Adipocyte (in vitro differentiated cells): ENCODE measurements at regions not wholly inside any gene's neighbourhood (a gene's known extent, or its start where the extent isn't known, plus 50 kb on each side); places are given as distances from the start of the nearest gene placed in this dataset.
"Not testable (repeated sequence)": the region's sequence is repeated elsewhere in the genome, so short reads cannot be mapped to it uniquely, and the experiment has no call there.

ENCODE experiments used
- DNase-seq: peaks from one replicate; pipeline ENCODE4 v3.0.0-alpha.2; 2015; ENCODE audit warnings: low read depth
- H3K27me3 ChIP-seq: replicated peaks from 2 replicates; pipeline ENCODE4 v1.7.0; 2013; ENCODE audit warnings: mild to moderate bottlenecking, low read length, moderate library complexity; ENCODE audit not compliant: control insufficient read depth, insufficient read depth
- H3K36me3 ChIP-seq: 2 replicates; pipeline ENCODE4 v1.7.0; 2013; ENCODE audit warnings: low read length, mild to moderate bottlenecking, moderate library complexity; ENCODE audit not compliant: control insufficient read depth, insufficient read depth, severe bottlenecking
- H3K4me1 ChIP-seq: 2 replicates; pipeline ENCODE4 v1.7.0; 2013; ENCODE audit warnings: mild to moderate bottlenecking, low read length, moderate library complexity; ENCODE audit not compliant: control insufficient read depth, insufficient read depth
- H3K4me3 ChIP-seq: 2 replicates; pipeline ENCODE4 v1.7.0; 2013; ENCODE audit warnings: mild to moderate bottlenecking, low read length, moderate library complexity
- H3K9ac ChIP-seq: 2 replicates; pipeline ENCODE4 v1.7.0; 2013; ENCODE audit warnings: mild to moderate bottlenecking, low read length, moderate library complexity
- H3K9me3 ChIP-seq: 2 replicates; pipeline ENCODE4 v1.7.0; 2013; ENCODE audit warnings: mild to moderate bottlenecking, low read length, moderate library complexity; ENCODE audit not compliant: control insufficient read depth

DNA sequence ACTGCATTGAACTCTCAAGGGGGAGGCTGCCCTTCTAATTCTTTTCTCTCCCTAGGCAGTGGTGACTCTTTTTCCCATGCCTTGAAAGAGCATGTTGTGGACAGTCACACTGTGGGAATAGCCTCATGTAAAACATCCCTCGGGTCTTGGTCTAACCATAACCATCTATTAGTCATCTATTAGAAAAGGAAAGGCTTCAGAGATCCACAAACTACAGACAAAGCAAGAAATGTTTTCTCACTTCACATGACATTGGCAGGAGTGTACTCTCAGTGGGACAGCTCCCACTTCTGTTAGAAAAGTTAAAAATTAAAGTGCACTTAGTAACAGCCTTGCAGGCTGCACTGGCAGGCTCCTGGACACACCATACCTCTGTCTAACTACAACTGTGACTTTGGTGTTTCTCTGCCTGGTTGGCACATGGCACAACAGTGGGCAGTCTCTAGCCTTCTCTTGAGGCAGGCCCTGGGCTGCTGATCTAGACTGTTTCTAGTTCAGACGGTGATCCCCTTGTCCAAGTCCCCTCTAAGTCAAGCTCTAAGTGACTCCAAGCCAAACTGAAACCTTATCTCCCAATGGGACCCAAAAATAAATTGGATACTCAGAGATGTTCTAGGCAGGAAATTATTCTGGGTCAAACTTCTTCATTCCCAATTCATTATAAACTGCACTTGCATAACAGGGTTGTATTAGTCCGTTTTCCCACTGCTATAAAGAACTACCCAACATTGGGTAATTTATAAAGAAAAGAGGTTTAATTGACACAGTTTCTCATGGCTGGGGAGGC, 57.9 kb upstream of the ITGB1 start:
- Histone ChIP-seq H3K9ac (no peak overlapping the region), H3K36me3 (no peaks in the 10 kb centered on the region), H3K4me3 (no peak overlapping the region), H3K4me1 (peaks cover 15% of the 10 kb centered on the region), H3K27me3 (no peaks in the 10 kb centered on the region), H3K9me3 (no peaks in the 10 kb centered on the region)
- no peak for DNase-seq

DNA sequence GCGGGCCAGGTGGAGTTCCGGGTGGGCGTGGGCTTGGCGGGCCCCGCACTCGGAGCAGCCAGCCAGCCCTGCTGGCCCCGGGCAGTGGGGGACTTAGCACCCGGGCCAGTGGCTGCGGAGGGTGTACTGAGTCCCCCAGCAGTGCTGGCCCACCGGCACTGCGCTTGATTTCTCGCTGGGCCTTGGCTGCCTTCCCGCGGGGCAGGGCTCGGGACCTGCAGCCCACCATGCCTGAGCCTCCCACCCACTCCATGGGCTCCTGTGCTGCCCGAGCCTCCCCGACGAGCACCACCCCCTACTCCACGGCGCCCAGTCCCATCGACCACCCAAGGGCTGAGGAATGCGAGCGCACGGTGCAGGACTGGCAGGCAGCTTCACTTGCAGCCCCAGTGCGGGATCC, 55.3 kb upstream of the ITGB1 start:
- peaks cover 38% of the 10 kb centered on the region for H3K4me1 ChIP-seq
- not testable (repeated sequence) for H3K27me3 ChIP-seq, H3K9ac ChIP-seq, DNase-seq, H3K36me3 ChIP-seq, H3K4me3 ChIP-seq, H3K9me3 ChIP-seq

DNA sequence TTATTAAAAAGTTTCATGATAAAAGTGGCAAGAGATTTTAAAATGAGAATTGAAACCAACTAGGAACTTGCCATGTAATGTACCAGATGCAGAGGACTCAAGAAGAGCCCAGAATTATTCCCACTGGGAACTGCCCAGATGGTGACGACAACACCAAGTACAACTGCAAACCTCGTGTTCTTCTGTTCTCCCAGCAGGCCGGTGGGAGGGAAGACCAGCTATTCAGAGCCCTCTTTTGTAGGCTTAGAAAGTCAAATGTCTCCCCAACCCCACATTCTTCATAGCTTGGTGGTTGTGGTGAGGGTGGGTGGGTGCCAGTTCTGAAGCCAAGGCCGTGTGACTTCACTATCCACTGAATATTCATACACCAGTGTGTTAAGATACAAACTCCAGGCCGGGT, 54.3 kb upstream of the ITGB1 start:
- no peak overlapping the region for H3K4me3 ChIP-seq
- peaks cover 40% of the 10 kb centered on the region for H3K4me1 ChIP-seq
- H3K9me3 ChIP-seq, result no peaks in the 10 kb centered on the region
- no peaks in the 10 kb centered on the region for H3K36me3 ChIP-seq
- no peak for DNase-seq
- no peaks in the 10 kb centered on the region for H3K27me3 ChIP-seq
- H3K9ac ChIP-seq, result no peak overlapping the region

DNA sequence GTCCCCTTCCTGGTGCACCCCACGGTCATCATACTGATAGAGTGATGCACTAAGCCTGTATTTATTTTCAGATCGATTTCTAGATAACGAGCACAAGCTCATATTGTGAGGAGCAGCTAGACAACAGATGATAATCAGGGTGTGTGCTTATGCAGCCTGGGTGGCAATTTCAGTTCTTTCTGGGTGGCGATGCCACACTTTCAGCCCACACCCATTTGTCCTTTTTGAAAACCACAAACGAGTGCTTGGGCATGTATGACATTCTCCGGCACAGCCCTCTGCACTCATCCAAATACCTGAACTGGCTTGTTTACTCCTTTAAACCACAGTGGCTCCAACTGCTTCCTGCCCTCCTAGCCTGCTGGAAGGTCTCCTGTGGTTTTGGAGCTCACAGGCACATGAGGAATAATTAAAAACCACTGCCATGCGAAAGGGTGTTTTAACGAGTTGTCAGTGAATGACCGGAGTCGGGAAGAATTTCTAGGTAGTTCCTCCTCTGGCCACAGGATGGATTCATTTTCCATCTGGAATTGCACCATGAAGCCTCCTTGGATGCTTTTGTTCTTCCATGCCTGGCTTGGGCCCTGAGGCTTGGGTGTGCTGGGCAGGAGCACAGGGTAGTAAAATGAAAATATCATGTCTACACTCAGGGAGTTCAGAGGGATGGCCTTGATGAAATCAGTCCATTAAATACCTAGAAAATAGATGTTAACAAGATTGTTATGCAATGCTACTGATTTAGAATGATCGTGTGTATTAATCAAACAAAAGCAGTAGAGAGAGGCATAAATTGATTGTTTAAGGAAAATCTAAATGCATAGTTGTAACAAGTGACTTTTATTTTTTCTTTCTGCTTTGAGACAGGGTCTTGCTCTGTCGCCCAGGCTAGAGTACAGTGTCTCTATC, 52.4 kb upstream of the ITGB1 start:
- Histone ChIP-seq H3K9ac (peak overlapping the region; percentile 4), H3K4me3 (no peak overlapping the region), H3K4me1 (peaks cover 36% of the 10 kb centered on the region), H3K36me3 (no peaks in the 10 kb centered on the region), H3K27me3 (no peaks in the 10 kb centered on the region), H3K9me3 (no peaks in the 10 kb centered on the region)
- DNase-seq, result peak; percentile 83

DNA sequence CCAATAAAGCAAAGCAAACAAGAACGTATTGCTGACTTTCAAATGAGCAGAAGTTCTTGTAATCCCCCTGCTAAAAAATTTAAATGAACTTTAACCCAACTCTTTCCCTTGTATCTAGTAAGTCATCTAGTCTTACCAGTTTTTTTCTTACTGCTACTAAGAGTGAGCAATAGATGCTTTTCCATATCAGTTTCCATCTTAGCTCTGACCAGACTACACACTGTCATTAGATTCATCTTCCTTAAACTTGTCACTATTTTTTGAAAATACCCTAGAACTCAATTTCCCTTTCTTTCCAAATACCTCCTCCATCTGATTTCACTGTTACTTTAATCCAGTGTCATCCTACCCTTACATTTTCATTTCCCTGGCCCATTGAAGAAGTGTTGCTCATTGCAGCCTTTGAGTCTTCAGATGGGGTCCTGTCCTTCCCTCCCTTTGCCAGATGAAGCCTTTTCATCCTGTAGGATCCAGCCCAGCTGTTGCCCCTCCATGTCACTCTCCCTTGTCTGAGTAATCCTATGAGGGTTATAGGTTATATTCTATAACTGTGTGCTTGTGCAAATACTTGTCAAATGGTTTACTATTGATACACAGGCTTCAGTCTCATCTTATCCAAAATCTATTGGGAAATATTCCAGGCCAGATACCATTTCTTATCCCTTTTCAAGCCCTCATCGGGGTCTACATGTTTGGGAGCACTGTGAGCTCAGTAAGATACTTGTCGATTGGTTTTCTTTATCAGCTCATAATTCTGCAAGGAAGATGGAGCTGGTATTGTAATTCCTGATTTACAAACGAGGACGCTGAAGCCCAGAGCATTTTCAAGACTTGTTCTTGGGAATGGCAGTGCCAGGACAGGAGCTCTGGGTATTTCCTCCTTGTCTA, 51.5 kb upstream of the ITGB1 start:
- H3K9ac ChIP-seq, result peak overlapping the region; percentile 68
- peak overlapping the region; percentile 22 for H3K4me3 ChIP-seq
- no peak for DNase-seq
- H3K4me1 ChIP-seq, result peaks cover 38% of the 10 kb centered on the region
- no peaks in the 10 kb centered on the region for H3K27me3 ChIP-seq
- H3K9me3 ChIP-seq, result no peaks in the 10 kb centered on the region
- H3K36me3 ChIP-seq, result no peaks in the 10 kb centered on the region

DNA sequence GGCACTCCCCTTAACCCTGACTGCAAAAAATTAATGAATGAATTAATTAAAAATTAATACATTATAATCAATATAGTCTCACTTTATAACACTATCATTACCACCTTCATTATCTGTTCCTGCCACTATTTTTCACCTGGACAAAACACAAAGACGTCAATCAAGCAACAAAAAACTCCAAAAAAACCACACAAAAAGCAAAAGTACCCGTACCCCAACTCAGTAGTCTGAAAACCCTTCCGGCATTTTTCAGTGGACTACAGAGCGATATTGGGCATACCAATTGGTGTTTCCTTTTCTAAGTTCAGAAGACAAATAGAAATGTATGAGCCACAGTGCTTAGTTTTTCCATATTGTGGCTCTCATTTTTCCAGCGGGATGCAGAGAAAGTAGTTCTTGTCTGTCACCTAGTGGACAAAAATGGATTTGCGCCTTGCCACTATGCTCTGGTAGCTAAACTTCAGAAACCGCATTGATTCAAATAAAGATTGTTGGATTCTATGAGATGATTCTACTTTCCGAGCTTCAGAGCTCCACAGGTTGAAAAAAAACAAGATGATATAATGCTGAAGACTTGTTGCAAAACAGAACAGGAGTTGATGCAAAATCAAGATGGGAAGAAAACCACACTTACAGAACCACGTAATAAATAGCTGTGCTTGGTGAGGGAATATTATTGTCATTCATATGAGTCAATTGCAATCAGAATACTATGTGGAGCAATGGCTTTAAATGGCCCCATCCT, 50.6 kb upstream of the ITGB1 start:
- Histone ChIP-seq H3K36me3 (no peaks in the 10 kb centered on the region), H3K9ac (peak overlapping the region; percentile 68)
- peak; percentile 94 for DNase-seq

DNA sequence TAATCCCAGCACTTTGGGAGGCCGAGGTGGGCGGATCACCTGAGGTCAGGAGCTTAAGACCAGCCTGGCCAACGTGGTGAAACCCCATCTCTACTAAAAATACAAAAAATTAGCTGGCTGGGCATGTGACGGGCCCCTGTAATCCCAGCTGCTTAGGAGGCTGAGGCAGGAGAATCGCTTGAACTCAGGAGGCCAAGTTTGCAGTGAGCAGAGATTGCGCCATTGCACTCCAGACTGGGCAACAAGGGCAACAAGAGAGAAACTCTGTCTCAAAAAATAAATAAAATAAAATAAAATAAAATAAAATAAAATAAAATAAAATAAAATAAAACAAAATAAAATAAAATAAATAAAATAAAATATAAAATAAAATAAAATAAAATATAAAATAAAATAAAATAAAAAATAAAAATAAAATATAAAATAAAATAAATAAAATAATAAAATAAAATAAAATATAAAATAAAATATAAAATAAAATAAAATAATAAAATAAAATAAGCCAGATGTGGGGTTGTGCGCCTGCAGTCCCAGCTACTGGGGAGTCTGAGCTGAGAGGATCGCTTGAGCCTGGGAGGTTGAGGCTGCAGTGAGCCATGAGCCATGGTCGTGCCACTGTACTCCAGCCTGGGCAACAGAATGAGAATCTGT, 49.8 kb upstream of the ITGB1 start:
- not testable (repeated sequence) for H3K4me3 ChIP-seq, H3K27me3 ChIP-seq, H3K9ac ChIP-seq, H3K9me3 ChIP-seq, DNase-seq, H3K36me3 ChIP-seq
- peaks cover 46% of the 10 kb centered on the region for H3K4me1 ChIP-seq

More for the DNA sequence above, 50.6 kb upstream of the ITGB1 start:
- H3K4me1 ChIP-seq, result peaks cover 46% of the 10 kb centered on the region
- H3K27me3 ChIP-seq, result no peaks in the 10 kb centered on the region
- H3K4me3 ChIP-seq, result peak overlapping the region; percentile 22
- no peaks in the 10 kb centered on the region for H3K9me3 ChIP-seq
